Esophagus muscularis mucosa (tissue), 4 donors: ENCODE measurements at regions not wholly inside any gene's neighbourhood (a gene's known extent, or its start where the extent isn't known, plus 50 kb on each side); places are given as distances from the start of the nearest gene placed in this dataset.

Experiments used
- DNase-seq: peaks from one replicate; pipeline ENCODE4 v3.0.0-alpha.2; 2017; ENCODE audit errors: extremely low spot score
- H3K27ac ChIP-seq, 4 donors: fragments of 200-600 bp; sonication (generic); replicated peaks in 1 of 4; 1 replicate in 3 of 4; 2 replicates in 1 of 4; pipeline ENCODE4 v1.5.1; 2016 to 2019; ENCODE audit warnings: mild to moderate bottlenecking in 1 of 4
- H3K27me3 ChIP-seq, 4 donors: fragments of 200-600 bp; sonication (generic); one replicate each; pipeline versions ENCODE4 v1.5.1 to v1.6.0; 2016 to 2019
- H3K36me3 ChIP-seq, 4 donors: fragments of 200-600 bp; sonication (generic); one replicate each; pipeline ENCODE4 v1.5.1; 2016 to 2019
- H3K4me1 ChIP-seq, 4 donors: fragments of 200-600 bp; sonication (generic); one replicate each; pipeline ENCODE4 v1.5.1; 2016 to 2019
- H3K4me3 ChIP-seq, 4 donors: fragments of 200-600 bp; sonication (generic); 1 replicate in 2 of 4; 2 replicates in 2 of 4; pipeline ENCODE4 v1.5.1; 2016 to 2019; ENCODE audit warnings: mild to moderate bottlenecking in 4 of 4, moderate library complexity in 1 of 4
- H3K9me3 ChIP-seq, 4 donors: fragments of 200-600 bp; sonication (generic); 1 replicate in 3 of 4; 2 replicates in 1 of 4; pipeline ENCODE4 v1.5.1; 2016 to 2019
- CTCF ChIP-seq, 3 experiments: fragments of 200-600 bp in 2 of 3; fragments of 450-650 bp in 1 of 3; sonication (generic) in 2 of 3; IDR thresholded peaks; one replicate each; pipeline ENCODE4 v1.5.1; 2017 to 2019; ENCODE audit warnings: antibody characterized with exemption in 3 of 3, mild to moderate bottlenecking in 2 of 3, moderate library complexity in 1 of 3
- EP300 ChIP-seq: sonication (generic); formaldehyde crosslinking; IDR thresholded peaks from one replicate; pipeline ENCODE4 v1.6.1; 2017; ENCODE audit warnings: antibody characterized with exemption
- POLR2A ChIP-seq: fragments of 450-650 bp; IDR thresholded peaks from one replicate; pipeline ENCODE4 v1.6.1; 2017; ENCODE audit warnings: antibody characterized with exemption, moderate library complexity, mild to moderate bottlenecking, low read depth
- POLR2AphosphoS5 ChIP-seq, 2 donors: sonication (generic); formaldehyde crosslinking; IDR thresholded peaks; one replicate each; pipeline ENCODE4 v1.6.1; 2017; ENCODE audit warnings: antibody characterized with exemption in 2 of 2
- WGBS: methylation state at CpG from one replicate; pipeline ENCODE4 v1.1.5; 2018; 5-methylcytosine and 5-hydroxymethylcytosine counted together
- intact Hi-C: fragments of 100-400 bp; cut with DNase I; formaldehyde crosslinking; loops from one replicate; pipeline ENCODE4 v1.15.1; 2023

GRCh38 chr2:21289551-21289950, 165.8 kb downstream of the TDRD15 start:
- intact Hi-C loops: no loop called here

GRCh38 chr2:21289989-21290388, 166.2 kb downstream of the TDRD15 start:
- Histone ChIP-seq H3K36me3 (no peaks in the 10 kb centered on the region), H3K27ac (no peak overlapping the region), H3K4me3 (no peak overlapping the region), H3K27me3 (no peaks in the 10 kb centered on the region), H3K9me3 (no peaks in the 10 kb centered on the region), H3K4me1 (no peaks in the 10 kb centered on the region)
- WGBS: 47% methylated on average over 3 of the region's 3 CpGs
- DNase-seq: no peak
- TF ChIP-seq POLR2AphosphoS5 (IDR thresholded peaks at IDR 0.05) (no peak), EP300 (no peak), CTCF (IDR thresholded peaks at IDR 0.05) (no peak), POLR2A (no peak)
- intact Hi-C loops: no loop called here

More at GRCh38 chr2:21289551-21289950, 165.8 kb downstream of the TDRD15 start:
- no peaks in the 10 kb centered on the region for H3K36me3 ChIP-seq
- no peak overlapping the region for H3K27ac ChIP-seq
- no peak overlapping the region for H3K4me3 ChIP-seq
- DNase-seq: no peak
- 65% methylated on average over 3 of the region's 3 CpGs for WGBS
- no peaks in the 10 kb centered on the region for H3K27me3 ChIP-seq
- TF ChIP-seq EP300 (no peak), POLR2AphosphoS5 (IDR thresholded peaks at IDR 0.05) (no peak), CTCF (IDR thresholded peaks at IDR 0.05) (no peak), POLR2A (no peak)
- no peaks in the 10 kb centered on the region for H3K4me1 ChIP-seq
- no peaks in the 10 kb centered on the region for H3K9me3 ChIP-seq

- Histone ChIP-seq H3K4me1 (no peaks in the 10 kb centered on the region), H3K36me3 (no peaks in the 10 kb centered on the region), H3K9me3 (no peaks in the 10 kb centered on the region), H3K4me3 (no peak overlapping the region), H3K27ac (no peak overlapping the region), H3K27me3 (no peaks in the 10 kb centered on the region)
- intact Hi-C loops: no loop called here
- no peak for DNase-seq
- 87% methylated on average over 1 of the region's 1 CpG for WGBS
- no peak for TF ChIP-seq POLR2AphosphoS5 (IDR thresholded peaks at IDR 0.05)
- no peak for TF ChIP-seq POLR2A
- TF ChIP-seq EP300: no peak
- no peak for TF ChIP-seq CTCF (IDR thresholded peaks at IDR 0.05)
Observed at GRCh38 chr2:21291426-21291825, 167.7 kb downstream of the TDRD15 start.

GRCh38 chr2:21294446-21294845, 170.7 kb downstream of the TDRD15 start:
- intact Hi-C loops: no loop called here
- H3K27me3 ChIP-seq: no peaks in the 10 kb centered on the region
- no peaks in the 10 kb centered on the region for H3K9me3 ChIP-seq
- no peaks in the 10 kb centered on the region for H3K4me1 ChIP-seq
- 89% methylated on average over 2 of the region's 2 CpGs for WGBS
- H3K27ac ChIP-seq: no peak overlapping the region
- TF ChIP-seq POLR2A: no peak
- TF ChIP-seq POLR2AphosphoS5 (IDR thresholded peaks at IDR 0.05): no peak
- no peak for TF ChIP-seq CTCF (IDR thresholded peaks at IDR 0.05)
- no peak for TF ChIP-seq EP300
- no peak overlapping the region for H3K4me3 ChIP-seq
- no peak for DNase-seq
- no peaks in the 10 kb centered on the region for H3K36me3 ChIP-seq

GRCh38 chr2:21299411-21299810, 175.6 kb downstream of the TDRD15 start:
- H3K27ac ChIP-seq: no peak overlapping the region
- peaks cover 0 to 4% (median 0%) of the 10 kb centered on the region in 4 donors for H3K4me1 ChIP-seq
- WGBS: 57% methylated on average over 2 of the region's 2 CpGs
- no peaks in the 10 kb centered on the region for H3K36me3 ChIP-seq
- H3K4me3 ChIP-seq: no peak overlapping the region
- TF ChIP-seq EP300: no peak
- no peak for TF ChIP-seq POLR2AphosphoS5 (IDR thresholded peaks at IDR 0.05)
- TF ChIP-seq CTCF (IDR thresholded peaks at IDR 0.05): no peak
- TF ChIP-seq POLR2A: no peak
- no peaks in the 10 kb centered on the region for H3K27me3 ChIP-seq
- intact Hi-C loops: no loop called here
- H3K9me3 ChIP-seq: no peaks in the 10 kb centered on the region
- DNase-seq: no peak
